GM23338 (cell line): ENCODE measurements at regions not wholly inside any gene's neighbourhood (a gene's known extent, or its start where the extent isn't known, plus 50 kb on each side); places are given as distances from the start of the nearest gene placed in this dataset.

Experiments
- ATAC-seq: fragments of 200-7000 bp; cut with Tn5 transposase; 3 replicates; pipeline ENCODE4 v1.9.1; 2020
- DNase-seq: peaks from one replicate; pipeline ENCODE4 v3.0.0-alpha.2; 2015; ENCODE audit warnings: low spot score
- H2AFZ ChIP-seq: fragments of 200-600 bp; sonication (generic); 2 replicates; pipeline ENCODE4 v1.8.0; 2016; ENCODE audit warnings: antibody characterized with exemption, mild to moderate bottlenecking, moderate library complexity
- H3F3A ChIP-seq: fragments of 200-600 bp; sonication (generic); replicated peaks from 2 replicates; pipeline ENCODE4 v1.8.0; 2017; ENCODE audit warnings: antibody characterized with exemption, mixed run types, low read depth
- H3K27ac ChIP-seq: fragments of 200-600 bp; sonication (generic); 2 replicates; pipeline ENCODE4 v1.6.1; 2016; ENCODE audit warnings: low read depth
- H3K27me3 ChIP-seq: fragments of 200-600 bp; sonication (generic); 2 replicates; pipeline ENCODE4 v1.8.0; 2016; ENCODE audit warnings: mild to moderate bottlenecking, mixed run types, moderate library complexity; ENCODE audit not compliant: insufficient read depth
- H3K36me3 ChIP-seq: fragments of 200-600 bp; sonication (generic); 2 replicates; pipeline ENCODE4 v1.8.0; 2016; ENCODE audit warnings: mild to moderate bottlenecking; ENCODE audit not compliant: insufficient read depth
- H3K4me1 ChIP-seq: fragments of 200-600 bp; sonication (generic); 2 replicates; pipeline ENCODE4 v1.8.0; 2016; ENCODE audit warnings: mild to moderate bottlenecking, moderate library complexity; ENCODE audit not compliant: insufficient read depth
- H3K4me2 ChIP-seq: fragments of 200-600 bp; sonication (generic); 2 replicates; pipeline ENCODE4 v1.7.1; 2017; ENCODE audit warnings: mixed run types
- H3K4me3 ChIP-seq: fragments of 200-600 bp; sonication (generic); 2 replicates; pipeline ENCODE4 v1.6.1; 2016; ENCODE audit warnings: mixed run types
- H3K79me2 ChIP-seq: fragments of 200-600 bp; sonication (generic); replicated peaks from 2 replicates; pipeline ENCODE4 v1.8.0; 2017; ENCODE audit warnings: mild to moderate bottlenecking; ENCODE audit not compliant: insufficient read depth
- H3K9me2 ChIP-seq: fragments of 200-600 bp; sonication (generic); 2 replicates; pipeline ENCODE4 v1.8.0; 2017; ENCODE audit not compliant: insufficient read depth
- H4K20me1 ChIP-seq: fragments of 200-600 bp; sonication (generic); replicated peaks from 2 replicates; pipeline ENCODE4 v1.8.0; 2017; ENCODE audit warnings: mild to moderate bottlenecking; ENCODE audit not compliant: insufficient read depth
- H3K27ac Mint-ChIP-seq: 2 replicates; pipeline ENCODE4 v1.8.0; 2020; ENCODE audit warnings: inconsistent platforms, mild to moderate bottlenecking, moderate library complexity, mixed read lengths
- H3K27me3 Mint-ChIP-seq: 3 replicates; pipeline ENCODE4 v1.8.0; 2022; ENCODE audit warnings: low read depth, mild to moderate bottlenecking, moderate library complexity, mixed read lengths, inconsistent platforms; ENCODE audit not compliant: insufficient read depth, poor library complexity
- H3K36me3 Mint-ChIP-seq: 3 replicates; pipeline ENCODE4 v1.8.0; 2021; ENCODE audit warnings: low read depth, mild to moderate bottlenecking, inconsistent platforms, moderate library complexity, mixed read lengths
- H3K4me1 Mint-ChIP-seq: 3 replicates; pipeline ENCODE4 v1.8.0; 2020; ENCODE audit warnings: mild to moderate bottlenecking, inconsistent platforms, mixed read lengths
- H3K4me3 Mint-ChIP-seq: 3 replicates; pipeline ENCODE4 v1.8.0; 2021; ENCODE audit warnings: moderate library complexity, mild to moderate bottlenecking, inconsistent platforms, mixed read lengths
- H3K9me3 Mint-ChIP-seq: 3 replicates; pipeline ENCODE4 v1.8.0; 2020; ENCODE audit warnings: moderate library complexity, mild to moderate bottlenecking, inconsistent platforms, mixed read lengths
- CREB1 ChIP-seq: fragments of 250-450 bp; sonication (Bioruptor Pico); IDR thresholded peaks from 2 replicates; pipeline ENCODE4 v1.5.0; 2020; ENCODE audit warnings: low read depth, mild to moderate bottlenecking, moderate library complexity
- CTCF ChIP-seq, 2 experiments: fragments of 200-600 bp in 1 of 2; sonication (generic) in 1 of 2; conservative IDR thresholded peaks; 2 replicates each; pipeline versions ENCODE4 v1.5.1 to v1.6.1; 2016 to 2017; ENCODE audit warnings: antibody characterized with exemption in 2 of 2, low read depth in 2 of 2, mild to moderate bottlenecking in 2 of 2, moderate library complexity in 1 of 2
- ETS1 ChIP-seq: IDR thresholded peaks from 2 replicates; pipeline ENCODE4 v1.6.1; 2016; ENCODE audit warnings: antibody characterized with exemption
- EZH2 ChIP-seq: fragments of 200-600 bp; sonication (generic); IDR thresholded peaks from one replicate; pipeline ENCODE4 v1.8.0; 2017; ENCODE audit warnings: antibody characterized with exemption, mild to moderate bottlenecking, low read depth; ENCODE audit not compliant: unreplicated experiment
- EZH2phosphoT487 ChIP-seq: fragments of 200-600 bp; sonication (generic); IDR thresholded peaks from one replicate; pipeline ENCODE4 v1.8.1; 2018; ENCODE audit warnings: antibody characterized with exemption; ENCODE audit not compliant: unreplicated experiment
- JUNB ChIP-seq: IDR thresholded peaks from one replicate; pipeline ENCODE4 v1.6.1; 2016; ENCODE audit warnings: antibody characterized with exemption; ENCODE audit not compliant: unreplicated experiment
- NANOG ChIP-seq: IDR thresholded peaks from 2 replicates; pipeline ENCODE4 v1.6.1; 2016; ENCODE audit warnings: antibody characterized with exemption, borderline replicate concordance
- POLR2AphosphoS5 ChIP-seq: IDR thresholded peaks from 2 replicates; pipeline ENCODE4 v1.6.1; 2016; ENCODE audit warnings: antibody characterized with exemption, low read depth
- REST ChIP-seq: IDR thresholded peaks from one replicate; pipeline ENCODE4 v1.6.1; 2018; ENCODE audit warnings: antibody characterized with exemption; ENCODE audit not compliant: unreplicated experiment
- STAT1 ChIP-seq: IDR thresholded peaks from one replicate; pipeline ENCODE4 v1.6.1; 2016; ENCODE audit warnings: antibody characterized with exemption; ENCODE audit not compliant: unreplicated experiment
- ZNF114 ChIP-seq: fragments of 250-450 bp; sonication (Bioruptor Pico); IDR thresholded peaks from 2 replicates; pipeline ENCODE4 v1.5.0; 2020; ENCODE audit warnings: mild to moderate bottlenecking, moderate library complexity
- ZNF331 ChIP-seq: fragments of 250-450 bp; sonication (Bioruptor Pico); IDR thresholded peaks from 2 replicates; pipeline ENCODE4 v1.5.0; 2020; ENCODE audit warnings: low read depth, mild to moderate bottlenecking, moderate library complexity
- ZNF462 ChIP-seq: fragments of 250-450 bp; sonication (Bioruptor Pico); IDR thresholded peaks from 2 replicates; pipeline ENCODE4 v1.5.0; 2020; ENCODE audit warnings: mild to moderate bottlenecking, moderate library complexity

GRCh38 chr7:96910486-96910885, 94.9 kb upstream of the DLX6 start:
- ATAC-seq: no peak
- H3K4me1 Mint-ChIP-seq: no peaks in the 10 kb centered on the region
- H3K4me3 Mint-ChIP-seq: no peak overlapping the region
- H3K4me2 ChIP-seq: no peak overlapping the region
- DNase-seq: no peak
- H3K27ac ChIP-seq: no peak overlapping the region
- H3K27me3 Mint-ChIP-seq: no peaks in the 10 kb centered on the region
- H3K9me2 ChIP-seq: no peaks in the 10 kb centered on the region
- H3K36me3 ChIP-seq: no peaks in the 10 kb centered on the region
- H3K36me3 Mint-ChIP-seq: no peaks in the 10 kb centered on the region
- no peak overlapping the region for H2AFZ ChIP-seq
- no peak overlapping the region for H3K27ac Mint-ChIP-seq
- H3K27me3 ChIP-seq: no peaks in the 10 kb centered on the region
- no peaks in the 10 kb centered on the region for H3F3A ChIP-seq
- H3K79me2 ChIP-seq: no peaks in the 10 kb centered on the region
- H3K9me3 Mint-ChIP-seq: no peaks in the 10 kb centered on the region
- H4K20me1 ChIP-seq: no peaks in the 10 kb centered on the region
- H3K4me3 ChIP-seq: no peak overlapping the region
- TF ChIP-seq ZNF462: no peak
- no peak for TF ChIP-seq STAT1
- TF ChIP-seq CTCF (conservative IDR thresholded peaks at IDR 0.05; ENCODE audit: low read depth in 2 of 2): no peak
- no peak for TF ChIP-seq REST
- TF ChIP-seq ZNF114 (CRISPR knock-in tag): no peak
- no peak for TF ChIP-seq NANOG
- no peak for TF ChIP-seq EZH2
- no peak for TF ChIP-seq JUNB
- TF ChIP-seq CREB1 (CRISPR knock-in tag): no peak
- TF ChIP-seq ZNF331 (CRISPR knock-in tag): no peak
- no peak for TF ChIP-seq POLR2AphosphoS5
- TF ChIP-seq EZH2phosphoT487: no peak
- TF ChIP-seq ETS1: no peak
- H3K4me1 ChIP-seq: no peaks in the 10 kb centered on the region
